HuH-7.5 (cell line): ENCODE measurements at regions not wholly inside any gene's neighbourhood (a gene's known extent, or its start where the extent isn't known, plus 50 kb on each side); places are given as distances from the start of the nearest gene placed in this dataset.

ENCODE experiments used
- DNase-seq: peaks from one replicate; pipeline ENCODE4 v3.0.0; 2011; ENCODE audit warnings: low spot score

- no peak for DNase-seq
These were observed 696.8 kb downstream of the SEMA5A start for GRCh38 chr5:8848997-8849594.

DNA sequence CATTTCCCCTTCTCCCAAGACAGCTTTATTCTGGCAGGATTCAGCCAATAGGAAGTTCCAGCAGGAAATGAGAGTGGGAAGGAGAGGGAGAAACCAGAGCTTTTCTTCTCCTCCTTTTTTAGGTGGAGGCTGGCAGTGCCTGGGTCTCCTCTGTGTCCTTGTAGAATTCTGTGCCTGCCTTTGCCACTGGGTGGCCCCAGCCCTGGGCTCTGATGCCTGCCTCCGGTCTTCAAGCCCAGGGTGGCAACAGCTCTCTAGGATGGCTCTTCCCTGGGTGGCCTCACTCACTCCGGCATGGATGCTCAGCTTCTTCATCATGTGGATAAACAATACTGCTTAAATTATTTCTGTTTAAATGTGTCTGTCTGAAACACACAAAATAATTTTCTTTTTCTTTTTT is 694.8 kb downstream of the SEMA5A start:
- DNase-seq: no peak

DNA sequence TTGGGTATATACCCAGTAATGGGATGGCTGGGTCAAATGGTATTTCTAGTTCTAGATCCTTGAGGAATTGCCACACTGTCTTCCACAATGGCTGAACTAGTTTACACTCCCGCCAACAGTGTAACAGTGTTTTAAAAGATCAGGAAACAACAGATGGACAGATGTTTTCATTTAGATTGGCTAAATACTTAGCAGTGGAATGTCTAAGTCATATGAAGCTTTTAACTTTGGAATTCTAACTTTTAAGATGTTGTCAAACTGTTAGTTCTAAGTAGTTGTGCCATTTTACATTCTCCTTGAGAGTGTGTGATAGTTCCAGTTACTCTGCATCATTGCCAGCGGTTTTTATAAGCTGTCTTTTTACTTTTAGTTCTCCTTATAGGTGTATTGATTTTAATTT is 688.8 kb downstream of the SEMA5A start:
- no peak for DNase-seq

DNA sequence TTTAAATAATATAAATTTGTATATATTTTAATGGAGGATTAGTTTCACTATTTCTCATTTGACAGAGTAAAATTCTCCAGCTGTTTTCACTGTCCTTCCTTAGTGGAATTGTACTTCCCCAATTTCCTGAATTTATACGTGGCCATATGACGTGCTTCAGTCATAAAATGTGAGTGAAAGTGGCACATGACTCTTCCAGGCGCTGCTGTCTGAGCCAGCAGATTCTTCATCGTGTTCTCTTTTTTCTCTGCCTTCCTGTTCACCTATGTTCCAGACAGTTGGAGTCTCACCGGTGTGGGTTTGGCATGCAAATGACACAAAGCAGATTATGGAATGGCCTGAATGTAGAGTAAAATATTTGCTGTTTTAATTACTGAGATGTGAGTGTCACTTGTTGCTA is 684.1 kb downstream of the SEMA5A start:
- no peak for DNase-seq

GRCh38 chr5:8864053-8864452 is 681.8 kb downstream of the SEMA5A start:
- DNase-seq: no peak

DNA sequence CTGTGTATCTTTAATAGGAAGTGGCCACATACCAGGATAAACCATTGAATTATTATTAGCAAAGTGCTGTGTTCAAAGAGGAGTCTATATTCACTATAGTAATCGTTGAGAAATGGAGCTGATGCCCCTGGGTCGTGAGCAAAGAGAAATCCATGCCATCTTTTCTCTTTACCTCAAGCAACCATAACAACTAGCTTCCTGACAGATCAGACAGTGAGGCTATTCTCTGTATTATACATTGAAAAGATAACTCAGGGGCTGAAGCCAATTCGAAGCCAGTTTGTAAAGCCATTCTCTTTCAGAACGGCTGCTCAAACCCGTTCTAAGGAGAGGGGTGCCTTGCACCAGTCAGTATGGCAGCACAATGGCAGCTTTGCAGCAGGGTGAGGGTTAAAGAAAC is 680.6 kb downstream of the SEMA5A start:
- DNase-seq: no peak

DNA sequence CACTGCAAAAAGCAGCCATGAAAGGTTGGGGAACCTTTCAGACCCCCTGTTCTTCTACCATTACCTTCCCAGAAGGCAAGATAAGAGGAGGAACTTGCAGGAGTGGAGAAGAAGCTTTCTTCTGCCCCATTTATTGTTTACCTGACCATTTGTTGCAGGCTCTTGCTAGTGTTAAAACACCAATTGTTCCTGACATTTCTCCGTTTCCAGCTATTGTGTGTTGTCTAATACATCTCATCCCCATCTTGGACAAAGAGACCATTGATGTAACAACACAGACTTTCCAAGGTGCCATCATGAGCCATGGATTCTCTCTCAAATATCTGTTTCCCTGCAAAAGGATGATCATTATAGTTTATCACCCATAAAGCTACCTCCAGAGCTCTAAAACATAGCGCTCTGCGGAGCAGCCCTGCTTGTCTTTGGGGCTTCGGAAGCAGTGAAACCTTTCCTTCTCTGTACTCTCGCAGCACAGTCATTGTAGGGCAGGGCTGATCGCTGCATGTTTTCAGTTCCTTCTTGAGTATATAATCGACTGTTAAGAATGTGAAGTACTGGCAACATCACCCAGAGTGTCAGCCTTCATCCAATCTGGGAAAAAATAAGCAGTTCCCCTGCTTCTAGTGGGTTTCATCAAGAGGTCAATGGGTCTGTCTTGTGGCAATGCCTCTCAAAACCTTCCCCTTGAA is 680.0 kb downstream of the SEMA5A start:
- DNase-seq: no peak

DNA sequence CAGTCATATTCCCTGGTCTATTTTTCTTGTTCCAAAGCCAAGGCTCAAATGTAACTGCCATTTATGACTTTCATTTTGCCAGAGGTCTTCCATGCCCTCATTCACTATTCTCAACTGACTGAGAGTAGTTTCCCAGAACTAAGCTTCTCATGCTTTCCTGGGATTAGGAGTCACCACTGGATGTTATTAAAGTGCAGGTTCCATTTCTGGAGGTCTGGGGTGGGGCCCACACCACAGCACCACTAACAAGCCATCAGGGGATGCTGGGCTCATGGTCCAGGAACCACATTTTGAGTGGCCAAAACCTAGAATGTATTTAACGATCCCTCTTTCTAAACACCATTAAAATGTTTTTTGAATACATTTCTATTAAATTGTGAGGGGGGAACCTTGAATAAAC is 677.6 kb downstream of the SEMA5A start:
- DNase-seq: no peak

DNA sequence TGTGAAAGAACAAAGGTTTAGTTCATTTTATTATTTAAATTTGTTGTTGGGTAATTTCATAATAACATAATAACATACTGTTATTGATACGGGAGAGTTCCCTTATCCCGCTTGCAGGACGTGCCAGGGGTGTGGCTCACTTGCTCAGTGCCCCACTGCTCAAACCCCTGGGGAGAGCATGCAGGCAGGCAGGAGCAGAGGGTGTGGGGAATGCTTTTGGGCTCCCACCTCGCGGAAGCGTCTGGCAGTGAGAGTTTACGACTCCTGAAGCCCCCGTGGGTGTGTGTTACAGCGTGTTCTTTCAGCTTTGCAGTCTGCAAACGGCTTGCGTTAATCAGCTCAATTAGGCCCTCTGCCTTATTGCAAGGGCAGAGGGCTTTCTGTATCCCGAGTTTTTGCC is 675.9 kb downstream of the SEMA5A start:
- no peak for DNase-seq

- no peak for DNase-seq
These were observed 675.4 kb downstream of the SEMA5A start for GRCh38 chr5:8870349-8870958.

DNA sequence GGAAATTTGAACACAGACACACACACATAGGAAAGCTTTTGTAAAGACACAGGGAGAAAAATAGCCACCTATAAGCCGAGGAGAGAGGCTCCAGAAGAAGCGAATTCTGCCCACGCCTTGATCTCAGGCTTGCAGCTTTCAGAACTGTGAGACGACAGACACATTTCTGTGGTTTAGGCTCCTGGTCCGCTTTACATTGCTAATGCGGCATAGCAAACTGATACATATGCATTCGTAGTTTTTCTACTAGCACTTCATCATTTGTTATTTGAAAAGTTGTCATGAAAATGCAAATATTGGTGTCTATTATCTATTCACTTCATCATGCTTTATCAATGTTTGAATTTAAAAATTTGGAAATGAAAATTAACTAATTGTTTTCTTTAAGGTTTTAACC is 674.9 kb downstream of the SEMA5A start:
- no peak for DNase-seq

DNA sequence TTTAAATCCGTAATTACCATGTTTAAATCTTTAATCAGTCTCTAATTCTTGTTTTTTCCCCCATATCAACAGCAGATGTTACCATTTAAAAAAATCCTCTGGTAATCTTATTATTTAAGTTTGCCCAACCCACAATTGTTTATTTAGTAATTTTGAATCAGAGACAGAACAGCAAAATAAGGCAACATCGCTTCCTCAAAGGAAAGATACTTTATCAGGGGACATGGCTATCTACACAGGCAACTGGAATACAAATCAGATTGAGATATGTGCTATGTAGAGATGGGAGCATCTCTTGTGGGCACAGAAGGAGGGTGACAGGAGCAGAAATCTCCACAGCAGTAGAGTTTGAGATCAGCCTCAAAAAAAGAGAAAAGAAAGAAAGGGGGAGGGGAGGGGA is 674.4 kb downstream of the SEMA5A start:
- no peak for DNase-seq

- no peak for DNase-seq
These were observed 670.2 kb downstream of the SEMA5A start for GRCh38 chr5:8875722-8876121.

- no peak for DNase-seq
These were observed 666.6 kb downstream of the SEMA5A start for GRCh38 chr5:8879248-8879647.

- no peak for DNase-seq
These were observed 661.8 kb downstream of the SEMA5A start for GRCh38 chr5:8884029-8884428.

- no peak for DNase-seq
These were observed 652.9 kb downstream of the SEMA5A start for GRCh38 chr5:8892926-8893325.

DNA sequence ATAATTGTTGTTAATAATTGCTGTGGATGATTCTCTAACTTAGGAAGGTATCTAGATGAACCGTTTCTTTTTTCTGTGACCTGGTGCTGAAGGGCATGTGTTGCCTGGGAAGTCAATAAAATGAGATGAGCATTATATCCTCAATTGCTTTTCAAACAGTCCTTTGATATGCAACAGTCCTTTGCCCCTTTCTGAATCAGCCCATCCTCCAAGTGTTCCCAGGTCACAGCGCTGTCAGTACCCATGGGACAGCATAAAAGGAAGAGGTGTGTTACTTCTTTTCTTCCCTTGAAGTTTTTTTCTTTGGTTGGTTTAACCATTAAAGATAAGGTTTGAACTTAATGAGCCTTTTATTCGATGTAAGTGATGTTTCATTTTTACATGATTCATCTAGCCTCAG is 651.8 kb downstream of the SEMA5A start:
- DNase-seq: no peak

DNA sequence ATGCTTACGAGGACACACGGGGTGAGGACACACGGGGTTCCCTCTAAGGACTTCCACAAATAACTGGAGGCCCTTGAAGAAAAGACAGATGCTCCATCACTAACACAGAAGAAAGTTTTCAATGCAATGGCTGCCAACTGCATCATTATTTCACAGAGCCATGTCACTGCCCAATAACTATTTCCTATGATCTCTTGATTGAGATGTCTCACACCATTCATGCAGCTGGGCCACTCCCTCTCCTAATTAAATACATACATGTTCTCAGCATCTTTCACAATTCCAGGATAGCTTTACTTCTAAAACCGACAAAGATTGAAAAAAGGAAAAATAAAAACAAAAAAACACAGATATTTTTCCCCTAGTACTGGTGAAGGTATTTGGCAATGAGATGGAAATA is 650.8 kb downstream of the SEMA5A start:
- no peak for DNase-seq

DNA sequence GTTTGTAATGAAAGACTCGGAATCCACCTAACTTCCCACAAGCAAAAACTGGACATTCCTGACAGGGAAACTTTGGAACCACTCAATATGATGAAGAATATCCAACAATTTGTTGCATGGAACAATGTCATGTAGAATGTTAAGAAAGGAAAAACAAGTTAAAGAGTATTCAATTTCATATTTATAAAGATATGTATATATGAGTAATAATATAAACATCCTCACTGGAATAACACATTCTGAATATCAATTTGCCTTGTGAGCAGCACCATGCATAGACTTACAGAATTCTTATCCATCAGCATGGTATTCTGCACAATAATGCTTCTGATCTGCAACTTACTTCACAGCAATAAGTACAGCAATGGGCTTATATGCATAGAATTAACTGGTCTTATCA is 650.3 kb downstream of the SEMA5A start:
- no peak for DNase-seq

DNA sequence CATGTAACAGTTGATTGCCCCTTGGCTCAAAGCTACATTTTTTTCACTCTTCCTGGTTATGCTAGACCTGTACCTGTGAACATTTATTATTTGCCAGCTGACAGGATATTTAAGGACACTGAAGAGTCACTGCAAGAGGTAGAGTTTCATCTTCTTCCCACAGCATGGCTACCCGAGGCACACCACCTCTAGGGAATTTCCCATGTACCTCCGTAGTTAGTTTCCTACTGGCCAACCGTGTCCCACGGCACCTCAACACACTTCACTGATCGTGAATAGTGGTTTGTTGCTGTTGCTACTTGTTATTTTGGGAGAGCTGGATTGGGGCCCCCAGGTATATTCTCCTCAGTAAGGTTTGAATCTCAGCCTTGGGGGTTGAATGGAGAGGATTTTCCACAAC is 648.6 kb downstream of the SEMA5A start:
- DNase-seq: no peak

GRCh38 chr5:8905021-8905420 is 640.9 kb downstream of the SEMA5A start:
- DNase-seq: no peak

DNA sequence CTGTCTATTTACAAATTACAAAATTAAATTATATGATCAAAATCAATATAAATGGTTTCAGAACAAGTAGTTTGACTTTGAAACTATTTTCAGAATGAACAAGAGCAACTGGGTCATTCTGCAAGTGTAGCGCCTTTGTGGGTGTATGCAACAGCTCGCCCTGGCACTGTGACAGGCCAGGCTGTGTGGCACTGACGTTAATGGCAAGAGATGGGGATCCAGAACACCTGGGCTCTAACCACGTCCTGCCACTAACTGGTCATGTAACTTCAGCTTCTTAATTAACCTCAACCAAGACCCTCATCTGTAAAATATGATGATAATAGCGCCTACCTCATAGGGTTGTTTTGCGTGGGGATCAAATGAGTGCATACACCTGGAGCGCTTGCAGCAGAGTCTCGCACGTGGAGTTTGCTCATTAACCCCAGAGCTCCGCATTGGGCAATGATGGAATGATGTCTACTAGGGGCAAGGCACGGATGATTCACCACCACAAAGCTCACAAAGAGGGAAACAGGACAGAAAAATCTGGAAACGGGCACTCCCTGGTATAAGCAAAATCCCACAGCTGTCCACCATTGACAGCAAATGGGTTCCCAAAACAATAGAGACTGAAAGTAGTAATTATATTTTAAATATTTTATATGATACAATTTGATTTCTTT is 639.4 kb downstream of the SEMA5A start:
- DNase-seq: no peak

DNA sequence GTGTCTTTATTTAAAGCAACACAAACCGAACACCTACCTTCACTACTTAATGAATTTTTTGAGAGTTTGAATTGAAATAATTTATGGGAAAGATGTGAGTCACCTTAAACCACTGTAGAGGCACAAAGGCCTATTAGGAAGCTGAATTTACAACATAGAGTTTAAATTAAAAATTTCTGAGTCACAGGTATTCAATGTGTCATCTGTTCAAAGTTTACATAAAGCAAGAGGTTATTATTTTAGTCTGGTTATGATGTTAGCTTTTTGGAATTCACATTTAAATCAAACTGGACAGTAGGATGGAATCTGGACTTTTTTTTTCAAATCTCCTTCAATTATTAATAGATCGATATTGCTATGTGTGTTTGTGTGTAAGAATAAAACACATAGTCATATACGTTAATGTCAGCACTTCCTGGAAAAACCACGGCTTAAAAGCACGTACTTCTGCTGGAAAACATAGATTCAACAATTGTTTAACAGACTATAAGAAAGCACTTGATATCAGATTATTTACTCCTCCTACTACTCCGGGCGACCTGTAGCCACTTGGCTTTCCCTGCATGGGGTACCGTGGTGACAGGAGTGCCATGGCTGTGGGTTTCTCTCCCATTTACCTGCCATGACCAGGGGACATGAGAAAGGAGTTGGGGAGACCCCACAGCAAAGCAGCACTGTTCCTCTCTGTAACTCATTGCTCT is 638.6 kb downstream of the SEMA5A start:
- no peak for DNase-seq
